IMR-90 (cell line): ENCODE measurements at regions not wholly inside any gene's neighbourhood (a gene's known extent, or its start where the extent isn't known, plus 50 kb on each side); places are given as distances from the start of the nearest gene placed in this dataset.

Source experiments
- ATAC-seq: fragments of 200-7000 bp; cut with Tn5 transposase; 2 replicates; pipeline ENCODE4 v1.9.1; 2020; ENCODE audit warnings: low read depth, mild to moderate bottlenecking, moderate library complexity
- BruUV-seq: library from RNA; stranded (reverse); fragments of 400-500 nt; replicated peaks from 2 replicates; lab custom pipeline; 2021; lab: Mats Ljungman, UMichigan
- CTCF ChIA-PET: fragments of 300-600 bp; formaldehyde crosslinking; extraction: SDS; loops from one replicate; lab custom pipeline; 2021; ENCODE audit warnings: antibody characterized with exemption; lab: Yijun Ruan, JAX
- POLR2A ChIA-PET: fragments of 300-600 bp; sonication (Branson Sonifier 250); formaldehyde crosslinking; loops from one replicate; lab custom pipeline; 2022; ENCODE audit warnings: antibody characterized with exemption; ENCODE audit not compliant: unreplicated experiment; lab: Charles Lee
- DNase-seq: peaks from one replicate; pipeline ENCODE4 v3.0.0; 2013
- H2AFZ ChIP-seq: replicated peaks from 2 replicates; pipeline ENCODE3; 2013; ENCODE audit warnings: low read length, mild to moderate bottlenecking; ENCODE audit not compliant: poor library complexity
- H2AK5ac ChIP-seq: 2 replicates; pipeline ENCODE4 v1.6.1; 2013; ENCODE audit warnings: low read depth, low read length, inconsistent platforms
- H2AK9ac ChIP-seq: replicated peaks from 2 replicates; pipeline ENCODE3; 2013; ENCODE audit warnings: mild to moderate bottlenecking, low read depth, low read length, moderate library complexity; ENCODE audit not compliant: poor library complexity
- H2BK120ac ChIP-seq: 2 replicates; pipeline ENCODE4 v1.6.1; 2013; ENCODE audit warnings: low read depth, low read length, inconsistent platforms
- H2BK15ac ChIP-seq: 3 replicates; pipeline ENCODE4 v1.6.1; 2013; ENCODE audit warnings: low read depth, low read length, inconsistent platforms
- H2BK20ac ChIP-seq: 2 replicates; pipeline ENCODE4 v1.6.1; 2013; ENCODE audit warnings: low read depth, mild to moderate bottlenecking, inconsistent platforms, low read length, moderate library complexity
- H2BK5ac ChIP-seq: 2 replicates; pipeline ENCODE4 v1.6.1; 2013; ENCODE audit warnings: mild to moderate bottlenecking, low read depth, low read length, inconsistent platforms; ENCODE audit not compliant: poor library complexity, severe bottlenecking
- H3K14ac ChIP-seq: replicated peaks from 2 replicates; pipeline ENCODE4 v1.6.1; 2013; ENCODE audit warnings: low read depth, low read length, inconsistent platforms
- H3K18ac ChIP-seq: 2 replicates; pipeline ENCODE4 v1.6.1; 2013; ENCODE audit warnings: low read depth, low read length, control low read depth
- H3K23ac ChIP-seq: 2 replicates; pipeline ENCODE4 v1.6.1; 2013; ENCODE audit warnings: low read depth, low read length, inconsistent platforms
- H3K27ac ChIP-seq: 2 replicates; pipeline ENCODE4 v1.5.1; 2013; ENCODE audit warnings: mild to moderate bottlenecking, control low read depth, low read length; ENCODE audit not compliant: insufficient read depth
- H3K27me3 ChIP-seq: 2 replicates; pipeline ENCODE4 v1.6.1; 2013; ENCODE audit warnings: low read length; ENCODE audit not compliant: control insufficient read depth, insufficient read depth
- H3K36me3 ChIP-seq: 2 replicates; pipeline ENCODE4 v1.6.1; 2013; ENCODE audit warnings: low read length, mixed read lengths; ENCODE audit not compliant: control insufficient read depth, insufficient read depth
- H3K4ac ChIP-seq: 2 replicates; pipeline ENCODE4 v1.6.1; 2013; ENCODE audit warnings: low read depth, low read length, inconsistent platforms
- H3K4me1 ChIP-seq: 2 replicates; pipeline ENCODE4 v1.6.1; 2013; ENCODE audit warnings: low read length, mixed read lengths; ENCODE audit not compliant: control insufficient read depth, insufficient read depth
- H3K4me2 ChIP-seq: 2 replicates; pipeline ENCODE4 v1.6.1; 2013; ENCODE audit warnings: low read depth, mild to moderate bottlenecking, control low read depth, low read length, moderate library complexity
- H3K4me3 ChIP-seq: 2 replicates; pipeline ENCODE4 v1.5.1; 2013; ENCODE audit warnings: low read depth, mild to moderate bottlenecking, control low read depth, low read length, moderate library complexity; ENCODE audit not compliant: insufficient read depth
- H3K56ac ChIP-seq: 2 replicates; pipeline ENCODE4 v1.6.1; 2013; ENCODE audit warnings: low read length, inconsistent platforms; ENCODE audit not compliant: insufficient read depth; ENCODE audit errors: extremely low read depth
- H3K79me1 ChIP-seq, 2 experiments: 2 replicates each; pipeline ENCODE4 v1.6.1; 2013; ENCODE audit warnings: low read length in 2 of 2, inconsistent platforms in 1 of 2, low read depth in 1 of 2
- H3K9ac ChIP-seq: 2 replicates; pipeline ENCODE4 v1.6.1; 2013; ENCODE audit warnings: low read depth, low read length, control low read depth
- H3K9me1 ChIP-seq: 2 replicates; pipeline ENCODE4 v1.6.1; 2013; ENCODE audit warnings: low read length, inconsistent platforms; ENCODE audit not compliant: insufficient read depth
- H3K9me3 ChIP-seq: 2 replicates; pipeline ENCODE4 v1.6.1; 2013; ENCODE audit warnings: low read length; ENCODE audit not compliant: control insufficient read depth, insufficient read depth
- H4K20me1 ChIP-seq: 2 replicates; pipeline ENCODE4 v1.6.1; 2013; ENCODE audit warnings: low read length, inconsistent platforms; ENCODE audit not compliant: insufficient read depth
- H4K5ac ChIP-seq: 2 replicates; pipeline ENCODE4 v1.6.1; 2013; ENCODE audit warnings: mild to moderate bottlenecking, low read depth, low read length, control low read depth
- H4K8ac ChIP-seq, 2 experiments: 2 replicates each; pipeline ENCODE4 v1.6.1; 2013; ENCODE audit warnings: low read depth in 2 of 2, low read length in 2 of 2, control low read depth in 1 of 2, inconsistent platforms in 1 of 2
- H4K91ac ChIP-seq: 2 replicates; pipeline ENCODE4 v1.6.1; 2013; ENCODE audit warnings: low read depth, low read length, inconsistent platforms; ENCODE audit not compliant: insufficient read depth
- MAFK ChIP-seq: IDR thresholded peaks from 2 replicates; pipeline ENCODE4 v1.6.1; 2012; ENCODE audit warnings: low read depth, low read length, improper control_type of control experiment
- WGBS, 2 experiments: methylation state at CpG; one replicate each; pipeline versions ENCODE4 v1.1.5 to v1.1.7; 2013; ENCODE audit warnings: missing lambda C conversion rate in 2 of 2; ENCODE audit not compliant: insufficient read length in 1 of 2; ENCODE audit errors: extremely low coverage in 2 of 2; 5-methylcytosine and 5-hydroxymethylcytosine counted together
- dilution Hi-C: fragments of 300-500 bp; cut with HindIII; formaldehyde crosslinking; loops from one replicate; pipeline ENCODE4 v1.14.3; 2018; ENCODE audit warnings: low sequenced_read_pairs; ENCODE audit not compliant: unreplicated experiment
- in situ Hi-C: fragments of 300-500 bp; cut with MboI; formaldehyde crosslinking; loops from 3 replicates; pipeline ENCODE4 v1.14.3; 2019; ENCODE audit warnings: low sequenced_read_pairs, inconsistent platforms, mixed read lengths
- intact Hi-C: fragments of 100-400 bp; cut with micrococcal nuclease; formaldehyde crosslinking; loops from 2 replicates; pipeline ENCODE4 v1.10.0; 2022

- in situ Hi-C loops, result no loop called here
- TF ChIP-seq MAFK, result no peak
- H3K27ac ChIP-seq, result no peak overlapping the region
- H2BK15ac ChIP-seq, result no peak overlapping the region
- H3K36me3 ChIP-seq, result no peaks in the 10 kb centered on the region
- no peak overlapping the region for H2BK20ac ChIP-seq
- no peak overlapping the region for H3K18ac ChIP-seq
- H3K27me3 ChIP-seq, result no peaks in the 10 kb centered on the region
- H3K4me3 ChIP-seq, result no peak overlapping the region
- H3K9me3 ChIP-seq, result no peaks in the 10 kb centered on the region
- H4K5ac ChIP-seq, result no peak overlapping the region
- H3K9me1 ChIP-seq, result no peaks in the 10 kb centered on the region
- no peak overlapping the region for H3K9ac ChIP-seq
- H2AFZ ChIP-seq, result no peak overlapping the region
- no peak overlapping the region for H3K4me2 ChIP-seq
- H4K20me1 ChIP-seq, result no peaks in the 10 kb centered on the region
- DNase-seq (no peak), ATAC-seq (no peak)
- intact Hi-C loops, result no loop called here
- no peak overlapping the region for H2AK9ac ChIP-seq
- H3K23ac ChIP-seq, result no peak overlapping the region
- H3K4ac ChIP-seq, result no peak overlapping the region
- no peak overlapping the region for H3K14ac ChIP-seq
- H3K79me1 ChIP-seq, result no peaks in the 10 kb centered on the region
- no peaks in the 10 kb centered on the region for H3K4me1 ChIP-seq
- no CpG with 5 or more reads among the region's 3 CpGs for WGBS, 2 experiments
- dilution Hi-C loops, result no loop called here
- H4K8ac ChIP-seq, result no peak overlapping the region
- no peak overlapping the region for H2BK5ac ChIP-seq
- H4K91ac ChIP-seq, result no peak overlapping the region
- CTCF ChIA-PET, result no interaction called here
- H2BK120ac ChIP-seq, result no peak overlapping the region
- POLR2A ChIA-PET, result no interaction called here
- no peak overlapping the region for H3K56ac ChIP-seq
- no TSS peak for BruUV-seq
- no peak overlapping the region for H2AK5ac ChIP-seq
Measured at GRCh38 chr9:7946458-7946857, 146.9 kb upstream of the DMAC1 start.
